ENCODE measurements at regions not wholly inside any gene's neighbourhood (a gene's known extent, or its start where the extent isn't known, plus 50 kb on each side); places are given as distances from the start of the nearest gene placed in this dataset.

DNA sequence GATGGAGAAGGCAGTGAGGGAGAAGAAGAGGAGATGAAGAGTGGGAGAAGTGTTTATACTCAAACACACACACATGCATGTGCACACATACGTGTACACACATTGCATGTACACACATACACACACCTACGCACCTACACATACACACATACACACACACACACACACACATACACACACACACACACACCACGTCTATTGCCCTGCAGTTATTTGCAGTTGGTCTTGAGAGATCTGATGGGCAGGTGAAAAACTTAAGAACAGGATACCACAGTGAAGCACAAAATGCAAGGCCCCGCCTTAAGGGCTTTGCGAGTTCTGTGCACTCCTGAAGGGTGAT, 190.2 kb downstream of the MYCN start:
- H3K9me3 Mint-ChIP-seq, result no peaks in the 10 kb centered on the region
- TF ChIP-seq, protein P1, sequence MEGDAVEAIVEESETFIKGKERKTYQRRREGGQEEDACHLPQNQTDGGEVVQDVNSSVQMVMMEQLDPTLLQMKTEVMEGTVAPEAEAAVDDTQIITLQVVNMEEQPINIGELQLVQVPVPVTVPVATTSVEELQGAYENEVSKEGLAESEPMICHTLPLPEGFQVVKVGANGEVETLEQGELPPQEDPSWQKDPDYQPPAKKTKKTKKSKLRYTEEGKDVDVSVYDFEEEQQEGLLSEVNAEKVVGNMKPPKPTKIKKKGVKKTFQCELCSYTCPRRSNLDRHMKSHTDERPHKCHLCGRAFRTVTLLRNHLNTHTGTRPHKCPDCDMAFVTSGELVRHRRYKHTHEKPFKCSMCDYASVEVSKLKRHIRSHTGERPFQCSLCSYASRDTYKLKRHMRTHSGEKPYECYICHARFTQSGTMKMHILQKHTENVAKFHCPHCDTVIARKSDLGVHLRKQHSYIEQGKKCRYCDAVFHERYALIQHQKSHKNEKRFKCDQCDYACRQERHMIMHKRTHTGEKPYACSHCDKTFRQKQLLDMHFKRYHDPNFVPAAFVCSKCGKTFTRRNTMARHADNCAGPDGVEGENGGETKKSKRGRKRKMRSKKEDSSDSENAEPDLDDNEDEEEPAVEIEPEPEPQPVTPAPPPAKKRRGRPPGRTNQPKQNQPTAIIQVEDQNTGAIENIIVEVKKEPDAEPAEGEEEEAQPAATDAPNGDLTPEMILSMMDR (IDR thresholded peaks at IDR 0.05), result no peak
- CTCF ChIA-PET, result no interaction called here
- no peak overlapping the region for H3K27ac Mint-ChIP-seq
- DNase-seq (no peak), ATAC-seq (ENCODE audit: low read depth) (no peak)
- no peaks in the 10 kb centered on the region for H3K27me3 Mint-ChIP-seq
- POLR2A ChIA-PET, result no interaction called here
- intact Hi-C loops (cut with micrococcal nuclease), result no loop called here
- no peak overlapping the region for H3K4me3 Mint-ChIP-seq
- no peaks in the 10 kb centered on the region for H3K4me1 Mint-ChIP-seq
- no peaks in the 10 kb centered on the region for H3K36me3 Mint-ChIP-seq (ENCODE audit: low read depth)

- TF ChIP-seq, protein P1 (IDR thresholded peaks at IDR 0.05), result no peak
- no peaks in the 10 kb centered on the region for H3K27me3 Mint-ChIP-seq
- ChIA-PET CTCF (no interaction called here), POLR2A (no interaction called here)
- no peak for ATAC-seq (ENCODE audit: low read depth)
- H3K4me3 Mint-ChIP-seq, result no peak overlapping the region
- H3K4me1 Mint-ChIP-seq, result no peaks in the 10 kb centered on the region
- H3K36me3 Mint-ChIP-seq (ENCODE audit: low read depth), result no peaks in the 10 kb centered on the region
- intact Hi-C loops (cut with micrococcal nuclease), result no loop called here
- no peak overlapping the region for H3K27ac Mint-ChIP-seq
- H3K9me3 Mint-ChIP-seq, result no peaks in the 10 kb centered on the region
- DNase-seq, result no peak
Observed at GRCh38 chr2:16129716-16130540, 189.6 kb downstream of the MYCN start.

GRCh38 chr2:16128746-16129610, 188.6 kb downstream of the MYCN start:
- ATAC-seq (ENCODE audit: low read depth), result no peak
- Mint-ChIP-seq H3K36me3 (ENCODE audit: low read depth) (no peaks in the 10 kb centered on the region), H3K9me3 (no peaks in the 10 kb centered on the region), H3K27ac (no peak overlapping the region), H3K4me3 (no peak overlapping the region), H3K4me1 (no peaks in the 10 kb centered on the region), H3K27me3 (no peaks in the 10 kb centered on the region)
- no peak for DNase-seq
- TF ChIP-seq, protein P1 (IDR thresholded peaks at IDR 0.05), result no peak
- ChIA-PET CTCF (no interaction called here), POLR2A (no interaction called here)
- intact Hi-C loops (cut with micrococcal nuclease), result no loop called here

- Mint-ChIP-seq H3K4me3 (no peak overlapping the region), H3K36me3 (ENCODE audit: low read depth) (no peaks in the 10 kb centered on the region), H3K27me3 (no peaks in the 10 kb centered on the region), H3K9me3 (no peaks in the 10 kb centered on the region), H3K4me1 (no peaks in the 10 kb centered on the region), H3K27ac (no peak overlapping the region)
- DNase-seq, result no peak
- no peak for ATAC-seq (ENCODE audit: low read depth)
- ChIA-PET CTCF (no interaction called here), POLR2A (no interaction called here)
- TF ChIP-seq, protein P1 (IDR thresholded peaks at IDR 0.05), result no peak
- intact Hi-C loops (cut with micrococcal nuclease), result no loop called here
Observed at GRCh38 chr2:16127958-16128357, 187.6 kb downstream of the MYCN start.

- POLR2A ChIA-PET, result no interaction called here
- H3K4me3 Mint-ChIP-seq, result no peak overlapping the region
- TF ChIP-seq, protein P1 (IDR thresholded peaks at IDR 0.05), result no peak
- CTCF ChIA-PET, result no interaction called here
- intact Hi-C loops (cut with micrococcal nuclease), result no loop called here
- H3K4me1 Mint-ChIP-seq, result no peaks in the 10 kb centered on the region
- ATAC-seq (ENCODE audit: low read depth), result no peak
- H3K36me3 Mint-ChIP-seq (ENCODE audit: low read depth), result no peaks in the 10 kb centered on the region
- no peak overlapping the region for H3K27ac Mint-ChIP-seq
- H3K27me3 Mint-ChIP-seq, result no peaks in the 10 kb centered on the region
- no peaks in the 10 kb centered on the region for H3K9me3 Mint-ChIP-seq
- no peak for DNase-seq
Observed at GRCh38 chr2:16127276-16127940, 187.1 kb downstream of the MYCN start.

Data from activated B cell treated with CpG ODN at 0.5 μM for 24 hours (primary cell).